ENCODE measurements at regions not wholly inside any gene's neighbourhood (a gene's known extent, or its start where the extent isn't known, plus 50 kb on each side); places are given as distances from the start of the nearest gene placed in this dataset.

DNA sequence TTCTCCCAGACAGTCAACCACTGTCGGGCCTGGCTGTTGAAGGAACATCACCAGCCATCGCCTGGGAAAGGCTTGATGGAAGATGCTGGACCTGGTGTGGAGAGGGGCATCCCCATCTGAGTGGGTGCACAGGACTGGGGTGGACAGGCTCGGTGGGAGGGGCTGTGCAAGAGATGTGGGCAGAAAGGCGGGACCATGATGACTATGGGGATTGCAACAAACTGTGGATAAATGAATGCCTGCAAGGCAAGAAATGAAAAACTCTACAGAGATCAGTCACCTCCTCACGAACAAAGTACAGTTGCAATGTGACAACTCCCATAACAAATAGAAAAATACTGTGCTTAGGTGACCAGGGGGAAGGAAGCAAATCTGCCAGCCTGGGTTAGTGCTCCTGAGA lies 171.9 kb upstream of the GPR12 start:
- TF ChIP-seq SP1 (IDR thresholded peaks at IDR 0.05): no peak
- no peak for TF ChIP-seq BHLHE40 (IDR thresholded peaks at IDR 0.05; ENCODE audit: borderline replicate concordance)
- no peak for TF ChIP-seq NFRKB (IDR thresholded peaks at IDR 0.05)
- no peak for TF ChIP-seq ARNT (IDR thresholded peaks at IDR 0.05)
- TF ChIP-seq SUZ12 (IDR thresholded peaks at IDR 0.05): no peak
